NCI-H1092 treated with DMSO at 0.1 percent for 48 hours (cell line): ENCODE measurements at regions not wholly inside any gene's neighbourhood (a gene's known extent, or its start where the extent isn't known, plus 50 kb on each side); places are given as distances from the start of the nearest gene placed in this dataset.
A peak's percentile ranks its signal among the peaks of the same experiment; 100 is the strongest.

Experiments used
- DNase-seq: peaks from one replicate; lab custom pipeline; 2025; lab: John Stamatoyannopoulos, UW

- DNase-seq, result no peak
Measured at GRCh38 chr22:22346401-22347107, 102.0 kb downstream of the VPREB1 start.

- DNase-seq, result no peak
Measured at GRCh38 chr22:22348127-22348814, 103.7 kb downstream of the VPREB1 start.

- no peak for DNase-seq
Measured at GRCh38 chr22:22348815-22349454, 104.3 kb downstream of the VPREB1 start.

GRCh38 chr22:22349455-22349836, 104.9 kb downstream of the VPREB1 start:
- DNase-seq, result no peak

- DNase-seq, result no peak
Measured at GRCh38 chr22:22351366-22351765, 106.8 kb downstream of the VPREB1 start.

- no peak for DNase-seq
Measured at GRCh38 chr22:22352371-22352999, 107.9 kb downstream of the VPREB1 start.

- DNase-seq, result no peak
Measured at GRCh38 chr22:22355096-22355834, 110.7 kb downstream of the VPREB1 start.

GRCh38 chr22:22357024-22357883, 112.7 kb downstream of the VPREB1 start:
- DNase-seq, result peak; percentile 86

GRCh38 chr22:22358152-22358551, 113.6 kb downstream of the VPREB1 start:
- DNase-seq, result no peak

- no peak for DNase-seq
Measured at GRCh38 chr22:22358686-22359085, 114.1 kb downstream of the VPREB1 start.

GRCh38 chr22:22359465-22359864, 114.9 kb downstream of the VPREB1 start:
- no peak for DNase-seq

GRCh38 chr22:22360014-22360413, 115.4 kb downstream of the VPREB1 start:
- no peak for DNase-seq

- no peak for DNase-seq
Measured at GRCh38 chr22:22362311-22362710, 117.7 kb downstream of the VPREB1 start.

GRCh38 chr22:22362936-22363335, 118.3 kb downstream of the VPREB1 start:
- no peak for DNase-seq

GRCh38 chr22:22364207-22364606, 119.6 kb downstream of the VPREB1 start:
- no peak for DNase-seq

- DNase-seq, result no peak
Measured at GRCh38 chr22:22366537-22366936, 122.0 kb downstream of the VPREB1 start.

GRCh38 chr22:22368516-22368915, 123.9 kb downstream of the VPREB1 start:
- DNase-seq, result no peak

- peak; percentile 49 for DNase-seq
Measured at GRCh38 chr22:22369219-22369963, 124.8 kb downstream of the VPREB1 start.

GRCh38 chr22:22369964-22370270, 125.3 kb downstream of the VPREB1 start:
- no peak for DNase-seq

- DNase-seq, result no peak
Measured at GRCh38 chr22:22371031-22371541, 126.5 kb downstream of the VPREB1 start.
